ENCODE measurements at regions not wholly inside any gene's neighbourhood (a gene's known extent, or its start where the extent isn't known, plus 50 kb on each side); places are given as distances from the start of the nearest gene placed in this dataset.
"Not testable (repeated sequence)": the region's sequence is repeated elsewhere in the genome, so short reads cannot be mapped to it uniquely, and the experiment has no call there.

DNA sequence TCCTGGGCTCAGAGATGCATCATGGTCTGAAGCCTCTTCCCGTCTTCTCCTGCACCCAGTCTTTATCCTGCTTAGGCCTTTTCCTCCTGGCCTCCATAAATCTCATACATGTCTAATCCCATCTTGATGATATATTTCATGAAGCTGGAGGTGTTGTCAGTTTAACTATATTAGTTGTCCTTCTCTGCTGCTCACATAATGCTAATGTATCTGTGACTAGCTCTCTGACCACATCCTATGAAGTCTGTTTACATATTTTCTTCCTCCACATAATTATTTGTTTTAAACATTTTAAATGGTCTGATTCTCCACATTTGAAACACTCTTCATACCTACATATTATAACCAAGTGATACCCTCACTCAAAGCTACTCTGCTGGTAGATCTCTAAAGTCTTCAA lies 315.2 kb upstream of the RND3 start:
- no peak overlapping the region for H3K4me2 ChIP-seq
- no peaks in the 10 kb centered on the region for H3K27me3 ChIP-seq
- TF ChIP-seq EZH2phosphoT487 (IDR thresholded peaks at IDR 0.05; ENCODE audit: low read depth, severe bottlenecking, unreplicated experiment) (no peak), EZH2 (IDR thresholded peaks at IDR 0.05; ENCODE audit: borderline replicate concordance) (no peak), CTCF (IDR thresholded peaks at IDR 0.05; ENCODE audit: poor library complexity) (no peak)
- no peaks in the 10 kb centered on the region for H4K20me1 ChIP-seq (ENCODE audit: insufficient read depth, poor library complexity, severe bottlenecking)
- H3K79me2 ChIP-seq = no peaks in the 10 kb centered on the region
- no peaks in the 10 kb centered on the region for H3K9me2 ChIP-seq (replicated peaks; ENCODE audit: insufficient read depth)
- no peaks in the 10 kb centered on the region for H3K9me3 ChIP-seq (ENCODE audit: low read depth)
- H3K4me1 ChIP-seq (ENCODE audit: insufficient read depth) = no peaks in the 10 kb centered on the region
- no peak overlapping the region for H3K4me3 ChIP-seq
- 87% methylated on average over 1 of the region's 1 CpG for WGBS (ENCODE audit: low lambda C conversion rate, missing lambda C conversion rate)
- H2AFZ ChIP-seq = no peak overlapping the region
- no peaks in the 10 kb centered on the region for H3K36me3 ChIP-seq (replicated peaks; ENCODE audit: insufficient read depth, low read depth)
- DNase-seq (ENCODE audit: low spot score) = no peak
- H3K27ac ChIP-seq = no peak overlapping the region

GRCh38 chr2:150796236-150796635 lies 308.8 kb upstream of the RND3 start:
- 88% methylated on average over 3 of the region's 3 CpGs for WGBS (ENCODE audit: low lambda C conversion rate, missing lambda C conversion rate)
- not testable (repeated sequence) for H3K9me3 ChIP-seq (ENCODE audit: low read depth); H4K20me1 ChIP-seq (ENCODE audit: insufficient read depth, poor library complexity, severe bottlenecking); H3K36me3 ChIP-seq (replicated peaks; ENCODE audit: insufficient read depth, low read depth); H3K27me3 ChIP-seq; H3K9me2 ChIP-seq (replicated peaks; ENCODE audit: insufficient read depth); H3K4me1 ChIP-seq (ENCODE audit: insufficient read depth); H3K27ac ChIP-seq; DNase-seq (ENCODE audit: low spot score); H3K4me3 ChIP-seq; H3K79me2 ChIP-seq; H2AFZ ChIP-seq; H3K4me2 ChIP-seq

DNA sequence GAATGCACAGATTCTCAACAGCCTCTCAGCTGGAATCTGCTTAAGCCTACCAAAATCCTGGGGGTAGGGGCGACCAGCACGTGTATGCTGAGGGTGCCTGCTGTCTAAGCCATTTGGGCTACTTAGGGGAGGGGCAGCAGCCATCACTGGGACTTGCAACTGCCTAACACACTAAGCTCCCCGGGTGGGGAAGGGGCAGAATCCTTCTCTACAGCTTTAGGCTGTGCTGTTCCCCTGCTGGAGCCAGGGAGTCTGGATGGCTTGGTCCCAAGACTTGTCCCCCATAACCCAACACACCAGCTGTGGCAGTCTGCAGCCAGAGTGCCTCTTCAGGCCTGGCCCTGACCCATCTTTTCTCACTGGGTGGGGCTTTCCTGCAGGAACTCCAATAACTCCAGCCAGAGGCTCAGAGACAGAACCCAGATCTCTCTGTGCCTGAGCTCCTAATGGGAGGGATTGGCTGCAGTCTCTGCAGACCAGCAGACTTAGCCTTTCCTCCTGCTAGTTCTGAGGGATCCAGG lies 305.4 kb upstream of the RND3 start:
- H4K20me1 ChIP-seq (ENCODE audit: insufficient read depth, poor library complexity, severe bottlenecking) = no peaks in the 10 kb centered on the region
- H2AFZ ChIP-seq = no peak overlapping the region
- no peak overlapping the region for H3K4me3 ChIP-seq
- WGBS (ENCODE audit: low lambda C conversion rate, missing lambda C conversion rate) = 80% methylated on average over 3 of the region's 3 CpGs
- TF ChIP-seq EZH2phosphoT487 (IDR thresholded peaks at IDR 0.05; ENCODE audit: low read depth, severe bottlenecking, unreplicated experiment) = no peak
- TF ChIP-seq CTCF (IDR thresholded peaks at IDR 0.05; ENCODE audit: poor library complexity) = no peak
- no peak for TF ChIP-seq EZH2 (IDR thresholded peaks at IDR 0.05; ENCODE audit: borderline replicate concordance)
- no peak overlapping the region for H3K4me2 ChIP-seq
- H3K9me3 ChIP-seq (ENCODE audit: low read depth) = no peaks in the 10 kb centered on the region
- H3K27me3 ChIP-seq = no peaks in the 10 kb centered on the region
- no peaks in the 10 kb centered on the region for H3K36me3 ChIP-seq (replicated peaks; ENCODE audit: insufficient read depth, low read depth)
- peaks cover 3% of the 10 kb centered on the region for H3K4me1 ChIP-seq (ENCODE audit: insufficient read depth)
- H3K79me2 ChIP-seq = no peaks in the 10 kb centered on the region
- no peaks in the 10 kb centered on the region for H3K9me2 ChIP-seq (replicated peaks; ENCODE audit: insufficient read depth)
- no peak for DNase-seq (ENCODE audit: low spot score)
- no peak overlapping the region for H3K27ac ChIP-seq

GRCh38 chr2:150791567-150791966 lies 304.1 kb upstream of the RND3 start:
- no peak overlapping the region for H2AFZ ChIP-seq
- no peaks in the 10 kb centered on the region for H3K9me3 ChIP-seq (ENCODE audit: low read depth)
- H3K36me3 ChIP-seq (replicated peaks; ENCODE audit: insufficient read depth, low read depth) = no peaks in the 10 kb centered on the region
- H4K20me1 ChIP-seq (ENCODE audit: insufficient read depth, poor library complexity, severe bottlenecking) = no peaks in the 10 kb centered on the region
- H3K4me1 ChIP-seq (ENCODE audit: insufficient read depth) = peaks cover 13% of the 10 kb centered on the region
- no peak overlapping the region for H3K4me2 ChIP-seq
- H3K9me2 ChIP-seq (replicated peaks; ENCODE audit: insufficient read depth) = no peaks in the 10 kb centered on the region
- DNase-seq (ENCODE audit: low spot score) = no peak
- no peaks in the 10 kb centered on the region for H3K79me2 ChIP-seq
- H3K27me3 ChIP-seq = no peaks in the 10 kb centered on the region
- H3K27ac ChIP-seq = no peak overlapping the region
- H3K4me3 ChIP-seq = no peak overlapping the region
- TF ChIP-seq EZH2phosphoT487 (IDR thresholded peaks at IDR 0.05; ENCODE audit: low read depth, severe bottlenecking, unreplicated experiment) = no peak
- no peak for TF ChIP-seq EZH2 (IDR thresholded peaks at IDR 0.05; ENCODE audit: borderline replicate concordance)
- TF ChIP-seq CTCF (IDR thresholded peaks at IDR 0.05; ENCODE audit: poor library complexity) = no peak
